GM21737 (cell line): ENCODE measurements at regions not wholly inside any gene's neighbourhood (a gene's known extent, or its start where the extent isn't known, plus 50 kb on each side); places are given as distances from the start of the nearest gene placed in this dataset.

Source experiments
- ATAC-seq: cut with Tn5 transposase; IDR thresholded peaks from one replicate; pipeline ENCODE4 v1.9.1; 2021; ENCODE audit warnings: mild to moderate bottlenecking, moderate library complexity; ENCODE audit not compliant: unreplicated experiment

- no peak for ATAC-seq
Observed at GRCh38 chr5:68953875-68954617, 139.8 kb upstream of the SLC30A5 start.

- no peak for ATAC-seq
Observed at GRCh38 chr5:68954618-68954910, 139.2 kb upstream of the SLC30A5 start.

GRCh38 chr5:68957591-68957990 is 136.2 kb upstream of the SLC30A5 start:
- no peak for ATAC-seq

DNA sequence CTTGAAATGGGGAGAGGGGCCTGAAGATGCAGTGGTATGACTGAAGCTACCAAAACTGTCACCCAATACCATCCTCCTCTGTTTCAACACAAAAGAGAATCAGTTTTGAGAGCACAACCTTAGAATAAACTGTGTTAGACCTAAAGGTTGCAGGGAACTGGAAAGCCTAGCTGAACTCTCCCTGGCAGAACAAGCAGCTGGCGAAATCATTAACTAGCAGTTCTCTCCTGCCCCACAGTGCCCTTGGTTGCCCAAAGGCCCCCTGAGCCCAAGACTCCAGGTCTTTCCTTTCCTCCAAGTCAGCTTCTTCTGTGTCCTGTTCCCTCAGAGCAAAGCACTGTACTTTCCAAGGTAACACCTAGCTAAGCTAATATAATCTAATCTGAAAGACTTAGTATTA is 135.4 kb upstream of the SLC30A5 start:
- no peak for ATAC-seq

DNA sequence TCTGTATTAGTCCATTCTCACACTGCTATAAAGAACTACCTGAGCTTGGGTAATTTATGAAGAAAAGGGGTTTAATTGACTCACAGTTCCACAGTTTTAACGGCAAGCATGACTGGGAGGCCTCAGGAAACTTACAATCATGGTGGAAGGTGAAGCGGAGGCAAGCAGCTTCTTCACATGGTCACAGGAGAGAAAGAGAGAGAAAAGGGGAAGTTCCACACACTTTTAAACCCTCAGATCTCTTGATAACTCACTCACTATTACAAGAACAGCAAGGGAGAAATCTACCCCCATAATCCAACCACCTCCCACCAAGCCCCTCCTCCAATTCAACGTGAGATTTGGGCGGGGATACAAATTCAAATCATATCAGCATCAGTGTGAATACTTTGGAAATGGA is 133.4 kb upstream of the SLC30A5 start:
- ATAC-seq: no peak

GRCh38 chr5:68960961-68961360 is 132.9 kb upstream of the SLC30A5 start:
- no peak for ATAC-seq

GRCh38 chr5:68961762-68962161 is 132.1 kb upstream of the SLC30A5 start:
- ATAC-seq: no peak

- ATAC-seq: no peak
Observed at GRCh38 chr5:68962757-68963484, 130.9 kb upstream of the SLC30A5 start.

- no peak for ATAC-seq
Observed at GRCh38 chr5:68964679-68965078, 129.1 kb upstream of the SLC30A5 start.

DNA sequence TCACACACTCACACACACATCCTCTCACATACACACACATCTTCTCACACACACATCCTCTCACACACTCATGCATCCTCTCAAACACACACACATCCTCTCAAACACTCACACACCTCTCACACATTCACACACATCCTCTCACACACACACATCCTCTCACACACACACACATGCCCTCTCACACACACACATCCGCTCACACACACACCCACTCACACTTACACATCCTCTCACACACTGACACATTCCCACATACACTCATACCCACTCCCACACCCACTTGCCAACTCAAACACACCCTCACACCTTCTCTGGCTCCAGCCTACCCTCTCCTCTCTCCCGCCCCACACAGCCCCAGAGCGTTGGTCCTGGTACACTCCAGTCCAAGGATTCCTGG is 127.9 kb upstream of the SLC30A5 start:
- no peak for ATAC-seq

DNA sequence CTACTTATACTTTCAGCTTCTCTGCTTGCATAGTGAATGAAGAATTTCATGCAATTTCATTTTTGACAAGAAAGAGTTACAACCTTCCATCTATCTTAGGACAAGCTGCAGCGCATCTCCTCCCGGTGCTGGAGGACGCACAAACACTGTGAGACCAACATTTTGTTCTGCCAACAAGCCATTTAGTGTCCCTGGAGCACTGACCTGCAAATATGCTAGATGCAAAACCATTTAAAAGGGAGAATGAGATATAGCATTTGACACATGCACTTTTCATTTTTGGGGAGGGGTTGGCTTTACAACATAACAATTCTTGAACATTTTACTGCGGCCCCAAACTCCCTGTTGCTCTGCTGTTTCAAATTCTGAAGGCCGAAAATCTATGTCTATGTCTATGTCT is 127.2 kb upstream of the SLC30A5 start:
- no peak for ATAC-seq

- no peak for ATAC-seq
Observed at GRCh38 chr5:68968429-68968828, 125.4 kb upstream of the SLC30A5 start.

DNA sequence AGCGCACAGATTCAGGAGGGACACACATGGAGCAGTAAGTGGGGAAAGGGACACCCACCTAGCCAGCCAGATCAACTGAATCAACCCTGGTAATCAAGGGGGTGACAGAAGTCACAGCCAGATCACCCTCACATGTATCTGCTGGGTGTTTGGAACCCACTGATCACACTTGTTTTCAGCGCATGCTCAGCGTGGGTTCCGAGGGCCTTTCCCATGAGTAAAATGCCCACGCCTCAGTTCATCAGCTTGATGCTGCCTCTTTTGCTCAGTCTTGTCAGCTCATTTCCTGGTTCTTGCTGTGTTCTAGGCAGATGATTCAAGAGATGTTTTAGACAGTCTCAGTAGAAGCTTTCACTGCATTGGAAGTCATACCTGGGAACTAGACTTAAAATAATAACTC is 123.2 kb upstream of the SLC30A5 start:
- ATAC-seq: no peak

- ATAC-seq: no peak
Observed at GRCh38 chr5:68973696-68974095, 120.1 kb upstream of the SLC30A5 start.

GRCh38 chr5:68983043-68983442 is 110.8 kb upstream of the SLC30A5 start:
- ATAC-seq: no peak

DNA sequence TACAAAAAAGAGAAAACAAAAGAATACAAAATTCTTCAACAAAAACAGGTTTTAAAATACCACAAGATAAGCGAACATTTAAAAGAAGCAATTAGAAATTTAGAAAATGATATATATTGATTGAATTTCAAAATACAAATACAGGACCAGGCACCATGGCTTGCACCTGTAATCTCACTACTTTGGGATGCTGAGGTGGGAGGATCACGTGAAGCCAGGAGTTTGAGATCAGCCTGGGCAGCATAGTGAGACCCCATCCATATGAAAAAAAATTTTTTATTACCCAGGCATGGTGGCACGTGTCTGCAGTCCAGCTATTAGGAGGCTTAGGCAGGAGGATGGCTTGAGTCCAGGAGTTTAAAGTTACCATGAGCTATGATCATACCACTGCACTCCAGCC is 109.9 kb upstream of the SLC30A5 start:
- ATAC-seq: no peak

GRCh38 chr5:68991279-68992084 is 102.3 kb upstream of the SLC30A5 start:
- no peak for ATAC-seq

GRCh38 chr5:68994645-68995044 is 99.2 kb upstream of the SLC30A5 start:
- ATAC-seq: no peak

- no peak for ATAC-seq
Observed at GRCh38 chr5:68995845-68996545, 97.8 kb upstream of the SLC30A5 start.

DNA sequence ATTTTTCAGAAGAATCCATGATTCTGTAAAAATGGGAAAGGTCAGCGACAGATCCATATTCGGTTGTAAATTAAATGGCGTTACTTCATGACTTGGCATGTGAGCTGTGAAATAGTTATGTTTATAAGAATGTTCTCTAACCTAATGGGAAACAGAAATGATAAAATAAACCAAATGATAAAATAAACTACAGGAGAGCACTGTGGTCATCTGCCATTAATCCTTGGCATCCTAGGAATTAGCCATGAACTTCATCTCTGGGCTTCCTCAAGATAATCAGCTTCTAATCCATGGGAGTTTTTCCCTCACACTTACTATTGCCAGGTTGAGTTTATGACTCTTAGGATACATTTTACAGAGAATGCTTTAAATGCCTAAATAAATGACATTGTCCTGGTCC is 94.6 kb upstream of the SLC30A5 start:
- ATAC-seq: no peak

GRCh38 chr5:69000216-69000919 is 93.4 kb upstream of the SLC30A5 start:
- ATAC-seq: no peak
